ENCODE measurements at regions not wholly inside any gene's neighbourhood (a gene's known extent, or its start where the extent isn't known, plus 50 kb on each side); places are given as distances from the start of the nearest gene placed in this dataset.

- TF ChIP-seq EP300 (IDR thresholded peaks at IDR 0.05; ENCODE audit: low read depth) (no peak), CTCF (IDR thresholded peaks at IDR 0.05) (no peak)
Measured at GRCh38 chr10:6674291-6674690, 94.2 kb upstream of the PRKCQ start.

All from transverse colon (tissue), 3 donors.